GM23248 (cell line): ENCODE measurements at regions not wholly inside any gene's neighbourhood (a gene's known extent, or its start where the extent isn't known, plus 50 kb on each side); places are given as distances from the start of the nearest gene placed in this dataset.

ENCODE experiments used
- EZH2 ChIP-seq: fragments of 200-600 bp; sonication (generic); IDR thresholded peaks from 2 replicates; pipeline ENCODE4 v1.6.1; 2018; ENCODE audit warnings: antibody characterized with exemption, mild to moderate bottlenecking; ENCODE audit not compliant: insufficient read depth, poor library complexity, severe bottlenecking
- EZH2phosphoT487 ChIP-seq: fragments of 200-600 bp; sonication (generic); IDR thresholded peaks from 2 replicates; pipeline ENCODE4 v1.6.1; 2018; ENCODE audit warnings: antibody characterized with exemption, moderate library complexity, mild to moderate bottlenecking, low read depth; ENCODE audit not compliant: insufficient read depth

DNA sequence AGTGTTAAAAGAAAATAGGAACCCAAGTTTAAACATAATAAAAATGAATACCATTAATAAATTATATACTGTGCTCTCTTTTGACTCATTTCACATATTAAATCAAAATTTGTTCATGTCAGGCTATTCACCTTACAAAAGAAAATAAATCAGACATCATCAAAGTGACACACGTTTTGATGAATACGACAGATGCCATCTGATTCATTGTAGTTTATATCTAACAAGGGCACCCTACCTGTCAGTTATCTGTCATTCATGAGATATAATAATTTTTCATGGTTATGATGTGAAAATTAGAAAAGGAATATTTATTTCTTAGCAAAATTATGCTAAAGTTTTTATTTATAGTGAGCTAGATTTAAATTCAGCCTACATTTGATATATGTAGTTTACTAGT, 188.1 kb upstream of the PCDH17 start:
- TF ChIP-seq EZH2phosphoT487 (no peak), EZH2 (no peak)
